Right kidney (tissue), 1 donor: ENCODE measurements at regions not wholly inside any gene's neighbourhood (a gene's known extent, or its start where the extent isn't known, plus 50 kb on each side); places are given as distances from the start of the nearest gene placed in this dataset.

ENCODE experiments used
- DNase-seq: peaks from one replicate; pipeline ENCODE4 v3.0.0-alpha.2; 2016

- no peak for DNase-seq
Measured at GRCh38 chr5:57594436-57594835, 111.8 kb upstream of the ACTBL2 start.

GRCh38 chr5:57592236-57592635, 109.6 kb upstream of the ACTBL2 start:
- no peak for DNase-seq

- no peak for DNase-seq
Measured at GRCh38 chr5:57586649-57587048, 104.0 kb upstream of the ACTBL2 start.

GRCh38 chr5:57582578-57583070, 100.0 kb upstream of the ACTBL2 start:
- DNase-seq = no peak

GRCh38 chr5:57581772-57582171, 99.2 kb upstream of the ACTBL2 start:
- DNase-seq = no peak

- no peak for DNase-seq
Measured at GRCh38 chr5:57581222-57581621, 98.6 kb upstream of the ACTBL2 start.

GRCh38 chr5:57577432-57578175, 95.0 kb upstream of the ACTBL2 start:
- DNase-seq = no peak

- DNase-seq = no peak
Measured at GRCh38 chr5:57576317-57576716, 93.7 kb upstream of the ACTBL2 start.

GRCh38 chr5:57575839-57576238, 93.2 kb upstream of the ACTBL2 start:
- DNase-seq = no peak

- no peak for DNase-seq
Measured at GRCh38 chr5:57572461-57572860, 89.8 kb upstream of the ACTBL2 start.

- DNase-seq = no peak
Measured at GRCh38 chr5:57569601-57570000, 87.0 kb upstream of the ACTBL2 start.

- DNase-seq = no peak
Measured at GRCh38 chr5:57568136-57568535, 85.5 kb upstream of the ACTBL2 start.

- no peak for DNase-seq
Measured at GRCh38 chr5:57566914-57567313, 84.3 kb upstream of the ACTBL2 start.

- no peak for DNase-seq
Measured at GRCh38 chr5:57561231-57561842, 78.7 kb upstream of the ACTBL2 start.

- no peak for DNase-seq
Measured at GRCh38 chr5:57559110-57559635, 76.6 kb upstream of the ACTBL2 start.

- DNase-seq = no peak
Measured at GRCh38 chr5:57552033-57552432, 69.4 kb upstream of the ACTBL2 start.

GRCh38 chr5:57551251-57551650, 68.6 kb upstream of the ACTBL2 start:
- no peak for DNase-seq

GRCh38 chr5:57550132-57550531, 67.5 kb upstream of the ACTBL2 start:
- no peak for DNase-seq

- no peak for DNase-seq
Measured at GRCh38 chr5:57549566-57549965, 67.0 kb upstream of the ACTBL2 start.

GRCh38 chr5:57540823-57541222, 58.2 kb upstream of the ACTBL2 start:
- DNase-seq = no peak

GRCh38 chr5:57539281-57539701, 56.7 kb upstream of the ACTBL2 start:
- DNase-seq = no peak

- DNase-seq = no peak
Measured at GRCh38 chr5:57538341-57538955, 55.8 kb upstream of the ACTBL2 start.

- DNase-seq = no peak
Measured at GRCh38 chr5:57537811-57538210, 55.2 kb upstream of the ACTBL2 start.
